ENCODE measurements at regions not wholly inside any gene's neighbourhood (a gene's known extent, or its start where the extent isn't known, plus 50 kb on each side); places are given as distances from the start of the nearest gene placed in this dataset.

- in situ Hi-C loops (cut with HindIII; ENCODE audit: low pct_ligation_motif_present, low sequenced_read_pairs) = no loop called here
- Histone ChIP-seq H3K27me3 (replicated peaks) (no peaks in the 10 kb centered on the region), H3K36me3 (replicated peaks) (no peaks in the 10 kb centered on the region), H3K4me3 (ENCODE audit: low read depth, low read length) (no peak overlapping the region), H3K27ac (no peak overlapping the region)
- no peak for TF ChIP-seq CTCF (IDR thresholded peaks at IDR 0.05; ENCODE audit: low read depth, low read length, missing control alignments)
- DNase-seq = no peak
Measured at GRCh38 chr15:93257920-93258319, 168.9 kb upstream of the RGMA start.

GRCh38 chr15:93253681-93254080, 164.7 kb upstream of the RGMA start:
- H3K27ac ChIP-seq = no peak overlapping the region
- no peak for TF ChIP-seq CTCF (IDR thresholded peaks at IDR 0.05; ENCODE audit: low read depth, low read length, missing control alignments)
- H3K36me3 ChIP-seq (replicated peaks) = no peaks in the 10 kb centered on the region
- no peaks in the 10 kb centered on the region for H3K27me3 ChIP-seq (replicated peaks)
- H3K4me3 ChIP-seq (ENCODE audit: low read depth, low read length) = no peak overlapping the region
- in situ Hi-C loops (cut with HindIII; ENCODE audit: low pct_ligation_motif_present, low sequenced_read_pairs) = no loop called here
- no peak for DNase-seq

- Histone ChIP-seq H3K27ac (no peak overlapping the region), H3K27me3 (replicated peaks) (no peaks in the 10 kb centered on the region), H3K4me3 (ENCODE audit: low read depth, low read length) (no peak overlapping the region), H3K36me3 (replicated peaks) (no peaks in the 10 kb centered on the region)
- TF ChIP-seq CTCF (IDR thresholded peaks at IDR 0.05; ENCODE audit: low read depth, low read length, missing control alignments) = no peak
- no peak for DNase-seq
- in situ Hi-C loops (cut with HindIII; ENCODE audit: low pct_ligation_motif_present, low sequenced_read_pairs) = no loop called here
Measured at GRCh38 chr15:93252780-93253179, 163.8 kb upstream of the RGMA start.

- no peak overlapping the region for H3K4me3 ChIP-seq (ENCODE audit: low read depth, low read length)
- TF ChIP-seq CTCF (IDR thresholded peaks at IDR 0.05; ENCODE audit: low read depth, low read length, missing control alignments) = no peak
- in situ Hi-C loops (cut with HindIII; ENCODE audit: low pct_ligation_motif_present, low sequenced_read_pairs) = no loop called here
- H3K27ac ChIP-seq = no peak overlapping the region
- H3K27me3 ChIP-seq (replicated peaks) = no peaks in the 10 kb centered on the region
- no peaks in the 10 kb centered on the region for H3K36me3 ChIP-seq (replicated peaks)
- no peak for DNase-seq
Measured at GRCh38 chr15:93250950-93251349, 161.9 kb upstream of the RGMA start.

GRCh38 chr15:93250209-93250608, 161.2 kb upstream of the RGMA start:
- Histone ChIP-seq H3K27ac (no peak overlapping the region), H3K4me3 (ENCODE audit: low read depth, low read length) (no peak overlapping the region), H3K27me3 (replicated peaks) (no peaks in the 10 kb centered on the region), H3K36me3 (replicated peaks) (no peaks in the 10 kb centered on the region)
- in situ Hi-C loops (cut with HindIII; ENCODE audit: low pct_ligation_motif_present, low sequenced_read_pairs) = no loop called here
- no peak for TF ChIP-seq CTCF (IDR thresholded peaks at IDR 0.05; ENCODE audit: low read depth, low read length, missing control alignments)
- DNase-seq = no peak

GRCh38 chr15:93249623-93250022, 160.6 kb upstream of the RGMA start:
- H3K27me3 ChIP-seq (replicated peaks) = no peaks in the 10 kb centered on the region
- in situ Hi-C loops (cut with HindIII; ENCODE audit: low pct_ligation_motif_present, low sequenced_read_pairs) = no loop called here
- no peak for TF ChIP-seq CTCF (IDR thresholded peaks at IDR 0.05; ENCODE audit: low read depth, low read length, missing control alignments)
- no peak overlapping the region for H3K4me3 ChIP-seq (ENCODE audit: low read depth, low read length)
- H3K27ac ChIP-seq = no peak overlapping the region
- H3K36me3 ChIP-seq (replicated peaks) = no peaks in the 10 kb centered on the region
- DNase-seq = no peak

All from brain microvascular endothelial cell (primary cell).